ENCODE measurements at regions not wholly inside any gene's neighbourhood (a gene's known extent, or its start where the extent isn't known, plus 50 kb on each side); places are given as distances from the start of the nearest gene placed in this dataset.

- Histone ChIP-seq H2AFZ (ENCODE audit: low read length) (no peak overlapping the region), H3K9ac (ENCODE audit: low read depth, low read length, poor library complexity, severe bottlenecking) (no peak overlapping the region), H3K4me1 (ENCODE audit: insufficient read depth, low read length, poor library complexity, severe bottlenecking) (peaks cover 10% of the 10 kb centered on the region), H3K36me3 (ENCODE audit: insufficient read depth, low read length) (no peaks in the 10 kb centered on the region), H3K79me2 (ENCODE audit: insufficient read depth, low read length) (no peaks in the 10 kb centered on the region), H4K20me1 (ENCODE audit: insufficient read depth, low read length, poor library complexity, severe bottlenecking) (no peaks in the 10 kb centered on the region), H3K9me3 (ENCODE audit: insufficient read depth, low read depth, low read length) (no peaks in the 10 kb centered on the region), H3K4me3 (ENCODE audit: low read length, poor library complexity, severe bottlenecking) (no peak overlapping the region), H3K27me3 (ENCODE audit: insufficient read depth, low read length, poor library complexity, severe bottlenecking) (no peaks in the 10 kb centered on the region), H3K4me2 (ENCODE audit: low read depth, low read length, poor library complexity, severe bottlenecking) (no peak overlapping the region), H3K9me2 (replicated peaks; ENCODE audit: low read depth, low read length) (no peaks in the 10 kb centered on the region), H3F3A (ENCODE audit: low read depth) (no peaks in the 10 kb centered on the region)
- TF ChIP-seq CTCF (conservative IDR thresholded peaks at IDR 0.05; ENCODE audit: low read length) (no peak), EZH2phosphoT487 (IDR thresholded peaks at IDR 0.05; ENCODE audit: borderline replicate concordance) (no peak)
Measured at GRCh38 chrX:124665621-124666400, 319.4 kb downstream of the SH2D1A start.

GRCh38 chrX:124679199-124679598 is 332.8 kb downstream of the SH2D1A start:
- no peaks in the 10 kb centered on the region for H3K9me3 ChIP-seq (ENCODE audit: insufficient read depth, low read depth, low read length)
- H3K36me3 ChIP-seq (ENCODE audit: insufficient read depth, low read length): no peaks in the 10 kb centered on the region
- no peak overlapping the region for H3K4me3 ChIP-seq (ENCODE audit: low read length, poor library complexity, severe bottlenecking)
- H3K4me1 ChIP-seq (ENCODE audit: insufficient read depth, low read length, poor library complexity, severe bottlenecking): no peaks in the 10 kb centered on the region
- no peak overlapping the region for H2AFZ ChIP-seq (ENCODE audit: low read length)
- no peaks in the 10 kb centered on the region for H3K27me3 ChIP-seq (ENCODE audit: insufficient read depth, low read length, poor library complexity, severe bottlenecking)
- no peaks in the 10 kb centered on the region for H3K9me2 ChIP-seq (replicated peaks; ENCODE audit: low read depth, low read length)
- H3K9ac ChIP-seq (ENCODE audit: low read depth, low read length, poor library complexity, severe bottlenecking): no peak overlapping the region
- H3F3A ChIP-seq (ENCODE audit: low read depth): no peaks in the 10 kb centered on the region
- no peak overlapping the region for H3K4me2 ChIP-seq (ENCODE audit: low read depth, low read length, poor library complexity, severe bottlenecking)
- H4K20me1 ChIP-seq (ENCODE audit: insufficient read depth, low read length, poor library complexity, severe bottlenecking): no peaks in the 10 kb centered on the region
- no peak for TF ChIP-seq EZH2phosphoT487 (IDR thresholded peaks at IDR 0.05; ENCODE audit: borderline replicate concordance)
- TF ChIP-seq CTCF (conservative IDR thresholded peaks at IDR 0.05; ENCODE audit: low read length): no peak
- H3K79me2 ChIP-seq (ENCODE audit: insufficient read depth, low read length): no peaks in the 10 kb centered on the region

GRCh38 chrX:124680287-124680686 is 333.9 kb downstream of the SH2D1A start:
- H3K36me3 ChIP-seq (ENCODE audit: insufficient read depth, low read length): no peaks in the 10 kb centered on the region
- no peaks in the 10 kb centered on the region for H3K27me3 ChIP-seq (ENCODE audit: insufficient read depth, low read length, poor library complexity, severe bottlenecking)
- H3K79me2 ChIP-seq (ENCODE audit: insufficient read depth, low read length): no peaks in the 10 kb centered on the region
- H3F3A ChIP-seq (ENCODE audit: low read depth): no peaks in the 10 kb centered on the region
- no peaks in the 10 kb centered on the region for H3K9me3 ChIP-seq (ENCODE audit: insufficient read depth, low read depth, low read length)
- H2AFZ ChIP-seq (ENCODE audit: low read length): no peak overlapping the region
- H3K4me2 ChIP-seq (ENCODE audit: low read depth, low read length, poor library complexity, severe bottlenecking): no peak overlapping the region
- no peaks in the 10 kb centered on the region for H4K20me1 ChIP-seq (ENCODE audit: insufficient read depth, low read length, poor library complexity, severe bottlenecking)
- no peaks in the 10 kb centered on the region for H3K4me1 ChIP-seq (ENCODE audit: insufficient read depth, low read length, poor library complexity, severe bottlenecking)
- no peak overlapping the region for H3K9ac ChIP-seq (ENCODE audit: low read depth, low read length, poor library complexity, severe bottlenecking)
- no peak overlapping the region for H3K4me3 ChIP-seq (ENCODE audit: low read length, poor library complexity, severe bottlenecking)
- H3K9me2 ChIP-seq (replicated peaks; ENCODE audit: low read depth, low read length): no peaks in the 10 kb centered on the region
- TF ChIP-seq EZH2phosphoT487 (IDR thresholded peaks at IDR 0.05; ENCODE audit: borderline replicate concordance) (no peak), CTCF (conservative IDR thresholded peaks at IDR 0.05; ENCODE audit: low read length) (no peak)
